ENCODE measurements at regions not wholly inside any gene's neighbourhood (a gene's known extent, or its start where the extent isn't known, plus 50 kb on each side); places are given as distances from the start of the nearest gene placed in this dataset.

DNA sequence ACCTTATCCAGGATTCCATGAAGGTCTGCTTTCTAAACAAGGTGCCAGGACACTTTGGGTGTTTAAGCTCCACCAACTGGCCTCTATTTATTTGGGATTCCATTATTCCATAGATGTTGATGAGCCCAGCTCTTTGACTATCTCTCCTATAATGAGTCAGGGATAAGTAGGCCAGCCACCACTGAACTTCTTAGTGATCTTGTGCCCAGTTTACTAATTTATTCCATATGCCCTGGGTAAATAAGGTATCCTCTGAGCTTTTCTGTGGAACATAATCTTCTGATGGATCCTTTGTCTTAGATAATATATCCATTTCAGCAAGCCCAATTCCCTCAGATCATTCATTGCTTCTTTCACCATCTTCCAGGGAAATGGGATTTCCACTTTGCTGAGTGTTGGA lies 535.0 kb downstream of the FOXG1 start:
- no peak for DNase-seq

DNA sequence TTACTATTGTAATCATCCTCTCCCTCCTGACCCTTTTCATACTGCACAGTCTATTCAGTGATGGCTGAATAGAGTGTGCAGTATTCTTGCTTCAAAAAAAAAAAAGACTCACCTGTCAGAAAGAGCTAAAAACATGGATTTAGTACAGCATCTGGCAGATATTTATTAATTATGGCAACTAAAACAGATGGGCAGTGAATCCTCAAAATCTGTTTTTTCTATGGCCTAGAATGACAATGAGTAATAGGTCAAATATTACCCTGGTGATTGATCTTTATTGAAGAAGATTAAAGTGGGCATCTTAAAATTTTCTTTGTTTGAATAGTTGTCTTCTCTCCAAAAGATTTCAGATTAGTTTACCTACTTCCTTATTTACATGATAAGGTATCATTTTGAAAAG lies 543.6 kb downstream of the FOXG1 start:
- DNase-seq: no peak

DNA sequence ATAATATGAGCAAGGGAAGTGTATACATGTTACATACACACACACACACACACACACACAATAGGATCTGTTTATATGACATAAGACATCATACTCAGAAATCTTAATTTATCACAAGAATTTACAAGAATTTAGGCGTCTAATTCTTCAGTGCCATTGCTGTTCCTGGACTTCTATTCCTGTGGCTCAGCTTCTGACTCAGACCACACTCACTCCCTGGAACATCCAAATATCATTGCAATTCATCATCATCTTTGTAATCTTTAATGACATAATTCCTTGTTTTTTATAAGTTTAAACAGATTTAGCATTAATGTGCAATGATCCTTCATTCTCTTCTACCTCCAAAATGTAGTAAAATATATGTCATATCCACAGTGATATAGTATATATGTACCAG lies 544.2 kb downstream of the FOXG1 start:
- DNase-seq: no peak

DNA sequence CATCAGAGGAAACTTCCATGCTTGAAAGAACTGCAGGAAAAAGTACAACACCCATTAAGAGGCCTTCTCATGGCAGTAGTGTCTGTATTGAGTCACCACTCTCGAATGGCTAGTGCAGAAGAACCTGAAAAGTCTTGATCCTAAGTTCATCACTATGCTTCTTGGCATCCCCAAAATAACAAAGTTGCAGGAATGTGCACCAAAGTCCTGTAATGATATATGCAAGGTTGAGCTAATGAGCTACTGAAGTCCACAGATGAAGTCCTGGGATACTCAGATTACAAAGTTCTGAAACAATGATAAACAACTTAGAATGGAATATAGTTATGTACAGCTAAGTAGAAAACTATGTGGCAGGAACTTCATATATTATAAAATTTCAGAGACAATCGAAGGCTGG lies 545.4 kb downstream of the FOXG1 start:
- no peak for DNase-seq

DNA sequence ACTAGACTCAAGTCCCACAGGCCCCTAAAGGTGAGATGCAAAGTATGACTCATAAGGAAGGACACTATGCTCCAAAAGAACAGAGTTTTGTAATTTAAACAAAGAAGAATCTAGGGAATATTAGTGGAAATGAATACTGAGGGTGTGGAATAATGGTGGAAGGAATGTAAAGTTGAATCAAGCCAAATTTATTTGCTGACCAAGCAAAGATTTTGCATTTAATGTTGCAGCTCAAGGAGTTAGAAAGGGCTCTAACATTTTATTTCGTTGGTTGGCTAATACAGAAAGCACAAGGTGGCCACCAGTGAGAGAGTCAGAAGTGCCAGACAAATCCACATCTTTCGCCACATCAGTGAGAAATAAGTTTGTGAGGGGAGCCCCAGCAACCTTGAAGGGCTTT lies 550.3 kb downstream of the FOXG1 start:
- no peak for DNase-seq

DNA sequence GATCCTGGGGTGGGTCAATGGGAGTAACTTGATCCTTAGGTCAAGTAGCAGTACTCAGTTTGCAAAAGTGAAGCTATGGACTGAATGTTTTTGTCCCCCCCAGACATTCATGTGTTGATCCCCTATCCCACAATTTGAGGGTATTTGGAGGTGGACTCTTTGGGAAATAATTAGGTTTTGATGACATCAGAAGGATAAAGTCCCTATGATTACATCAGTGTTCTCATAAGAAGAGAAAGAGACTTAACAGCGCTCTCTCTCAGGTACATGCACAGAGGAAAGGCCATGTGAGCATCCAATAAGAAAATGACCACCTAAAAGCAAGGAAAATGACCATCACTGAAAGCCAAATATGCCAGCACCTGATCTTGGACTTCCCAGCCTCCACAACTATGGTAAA lies 550.8 kb downstream of the FOXG1 start:
- DNase-seq: no peak

DNA sequence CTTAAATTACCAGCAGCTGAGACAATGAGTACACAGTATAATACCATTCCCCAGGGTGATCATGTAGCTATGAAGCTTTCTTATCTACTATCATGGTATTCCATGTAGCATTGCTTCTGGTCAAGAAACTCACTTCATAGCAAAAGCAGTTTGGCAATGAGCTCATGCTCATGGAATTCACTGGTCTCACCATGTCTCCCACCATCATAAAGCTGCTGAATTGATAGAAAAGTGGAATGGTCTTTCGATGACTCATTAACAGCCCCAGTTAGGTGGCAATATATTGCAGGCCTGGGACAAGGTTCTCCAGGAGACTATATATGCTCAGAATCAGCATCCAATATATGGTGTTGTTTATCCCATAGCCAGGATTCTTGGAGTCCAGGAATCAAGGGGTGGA lies 553.7 kb downstream of the FOXG1 start:
- DNase-seq: no peak

DNA sequence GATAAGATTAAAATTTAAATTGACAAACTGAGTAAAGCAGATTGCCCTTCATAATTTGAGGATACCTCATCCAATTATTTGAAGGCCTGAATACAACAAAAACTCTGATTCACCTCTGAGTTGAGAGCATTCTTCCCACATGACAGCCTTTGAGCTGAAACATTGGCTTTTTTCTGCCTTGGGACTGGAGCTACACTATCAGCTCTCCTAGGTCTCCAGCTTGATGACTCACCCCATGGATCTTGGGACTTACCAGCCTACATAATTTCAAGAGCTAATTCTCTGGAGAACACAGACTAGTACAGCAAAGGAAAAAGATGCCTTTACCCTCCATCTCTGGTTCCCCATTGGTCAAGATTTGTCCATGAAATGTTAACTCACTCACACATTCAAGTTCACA lies 555.1 kb downstream of the FOXG1 start:
- DNase-seq: no peak

DNA sequence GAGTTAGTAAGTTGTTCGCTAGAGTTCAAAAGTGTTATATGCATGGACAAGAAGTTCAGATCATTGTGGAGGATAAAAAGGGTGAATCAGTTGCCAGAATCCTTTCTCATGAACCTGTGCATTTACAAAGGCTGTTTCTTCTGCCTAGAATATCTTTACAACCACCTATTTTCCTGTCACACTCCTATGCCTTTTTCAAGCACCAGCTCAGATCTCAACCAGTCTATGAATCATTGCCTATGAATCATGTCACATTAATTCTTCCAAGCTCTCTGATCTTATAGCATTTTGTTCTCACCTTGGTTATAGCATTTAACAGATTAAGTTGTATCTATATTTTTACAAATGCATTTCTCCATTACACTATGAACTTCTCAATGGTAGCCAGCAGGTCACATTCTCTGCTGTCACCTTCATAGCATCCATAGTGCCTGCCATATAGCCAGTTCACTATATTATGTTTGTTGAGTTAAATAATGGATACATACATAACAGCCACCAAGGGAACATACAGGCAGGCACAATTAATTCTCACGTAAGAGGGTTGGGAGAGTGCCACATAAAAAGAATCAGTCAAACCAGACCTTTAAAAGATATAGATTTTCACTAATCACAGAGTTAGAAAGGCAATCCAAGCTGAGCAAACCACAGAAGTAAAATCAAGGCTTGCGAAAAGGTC lies 573.0 kb downstream of the FOXG1 start:
- DNase-seq: no peak

DNA sequence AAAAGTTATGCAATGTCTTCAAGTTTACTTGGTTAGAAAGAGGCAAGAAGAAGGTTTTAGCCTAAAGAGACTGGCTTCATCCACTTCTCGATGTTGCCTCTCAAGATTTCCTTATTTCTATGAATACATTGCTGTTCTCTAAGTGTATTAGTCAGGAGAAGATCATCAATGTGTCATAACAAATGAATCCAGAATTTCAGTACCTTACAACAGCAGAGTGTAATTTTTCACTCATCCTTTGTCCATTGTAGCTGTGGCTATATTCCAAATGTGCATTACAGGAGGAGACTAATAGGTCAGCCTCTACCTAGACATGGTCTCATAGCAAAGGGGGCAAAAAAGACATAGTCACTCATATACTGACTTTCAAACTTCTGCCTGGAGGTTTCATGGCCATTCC lies 579.1 kb downstream of the PRKD1 start:
- no peak for DNase-seq

DNA sequence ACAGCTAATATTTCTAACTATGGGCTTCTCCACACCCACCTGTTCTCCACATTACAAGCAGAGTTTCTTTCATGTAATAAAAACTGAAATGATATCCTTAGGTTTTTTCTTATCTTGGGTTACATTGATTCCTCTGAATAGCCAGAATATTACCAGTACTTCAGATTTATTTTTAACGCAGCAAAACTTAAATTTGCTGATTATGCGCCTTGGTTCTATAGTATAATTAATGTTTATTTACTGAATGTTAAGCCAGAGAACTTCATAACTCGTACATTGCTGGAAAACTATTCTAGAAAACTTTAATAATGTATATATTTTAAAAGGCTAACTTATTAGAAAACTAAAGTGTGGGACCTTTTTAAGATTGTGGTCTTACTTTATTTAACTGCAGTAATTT lies 577.2 kb downstream of the PRKD1 start:
- no peak for DNase-seq

DNA sequence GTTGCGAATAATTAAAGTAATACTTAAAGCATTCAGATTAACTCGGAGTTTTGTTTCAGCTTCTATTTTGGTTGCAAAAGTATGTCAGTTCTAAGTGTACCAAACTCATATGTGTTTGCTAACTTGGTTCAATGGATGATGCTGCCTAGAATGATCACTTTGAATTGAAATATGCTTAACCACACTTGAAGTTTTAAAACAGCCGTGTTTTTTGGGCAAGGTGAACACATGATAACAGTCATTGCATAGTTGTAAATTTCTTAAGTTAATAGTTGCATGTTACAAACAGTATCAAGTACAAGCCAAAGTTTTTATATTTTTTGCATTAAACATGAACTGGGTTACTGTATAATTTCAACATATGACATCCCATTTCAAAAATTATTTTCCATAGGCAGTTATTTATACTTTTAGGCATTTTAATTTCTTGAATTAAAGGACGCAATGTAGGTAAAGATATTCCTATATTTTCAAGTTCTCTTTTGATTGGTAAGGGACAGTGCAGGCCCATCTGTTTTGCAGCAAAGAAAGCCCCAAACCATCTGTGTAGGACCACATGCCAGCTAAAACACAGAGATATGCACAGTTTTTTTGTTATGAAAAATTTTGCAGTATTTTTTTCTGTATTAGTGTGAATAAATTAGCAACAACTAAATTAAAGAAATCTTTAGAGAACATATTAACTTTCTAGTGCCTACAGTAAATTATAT lies 575.5 kb downstream of the PRKD1 start:
- no peak for DNase-seq

DNA sequence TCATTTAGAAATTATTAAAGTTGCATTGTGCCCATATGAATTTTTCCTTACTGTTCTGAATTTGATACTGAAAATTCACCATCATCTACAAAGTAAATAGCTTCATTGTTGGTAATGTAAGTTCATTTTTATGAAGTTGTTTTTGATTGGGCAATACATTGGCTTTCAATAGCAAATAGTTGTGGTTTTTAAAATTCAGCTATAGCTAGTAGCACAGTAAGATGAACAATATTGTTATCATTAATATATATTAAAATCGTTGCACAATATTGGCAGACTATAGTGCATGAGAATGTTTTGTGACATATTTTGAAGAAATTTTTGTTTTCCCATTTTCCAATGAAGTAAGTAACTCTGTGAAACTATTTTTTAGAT lies 575.0 kb downstream of the PRKD1 start:
- DNase-seq: no peak

DNA sequence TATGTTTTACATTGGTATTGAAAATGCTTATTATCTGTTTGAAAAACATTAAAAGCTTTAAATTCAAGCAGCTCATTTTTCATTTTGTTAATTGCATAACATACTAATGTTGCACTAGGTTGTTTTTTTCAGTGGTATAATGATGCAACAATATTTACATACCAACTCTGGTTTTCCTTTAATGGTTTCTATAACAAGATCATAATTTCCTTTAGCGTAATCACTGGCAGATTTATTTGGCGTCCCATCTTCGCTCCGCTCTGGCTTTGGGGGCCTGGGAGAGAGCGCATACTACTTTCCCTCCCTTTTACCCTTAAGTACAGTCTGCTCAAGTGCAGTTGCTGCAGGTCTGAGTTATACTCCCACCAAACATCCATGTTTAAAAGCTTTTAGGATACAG lies 574.1 kb downstream of the PRKD1 start:
- no peak for DNase-seq

DNA sequence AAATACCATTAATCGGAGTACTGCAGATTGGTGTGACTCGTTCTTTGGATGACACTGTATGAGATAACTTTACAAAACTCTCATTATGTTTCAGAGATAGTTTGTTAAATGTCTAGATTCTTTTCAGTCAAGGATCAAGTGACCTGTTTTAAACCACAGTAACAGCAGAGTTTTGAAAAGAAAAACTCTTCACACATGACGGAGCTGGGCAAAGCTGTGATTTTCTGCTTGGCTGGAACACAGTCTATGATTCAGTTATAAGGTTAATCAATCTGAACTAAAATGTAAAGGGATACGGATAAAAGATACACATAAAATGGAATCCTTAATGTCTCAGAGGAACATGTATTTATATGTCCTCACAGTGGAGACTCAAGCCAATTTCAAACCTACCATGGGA lies 573.2 kb downstream of the PRKD1 start:
- DNase-seq: no peak

DNA sequence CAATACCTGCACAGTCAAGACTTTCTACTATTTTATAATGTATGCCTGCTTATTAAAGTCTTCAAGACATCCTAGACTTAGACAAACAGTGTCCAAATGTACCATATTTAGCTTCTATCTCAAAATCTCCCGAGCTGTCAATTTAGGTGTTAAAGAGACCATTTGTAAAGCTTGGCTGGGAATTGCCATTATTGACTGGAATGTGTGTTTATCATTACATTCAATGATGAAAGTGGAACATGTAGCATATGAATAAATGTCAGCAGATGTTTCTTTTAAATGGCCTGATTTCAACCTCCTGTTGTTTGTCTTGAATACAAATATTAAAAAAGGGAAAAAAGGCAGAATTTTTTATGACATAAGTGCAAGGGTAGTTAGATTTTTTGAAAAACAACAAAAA lies 572.3 kb downstream of the PRKD1 start:
- no peak for DNase-seq

DNA sequence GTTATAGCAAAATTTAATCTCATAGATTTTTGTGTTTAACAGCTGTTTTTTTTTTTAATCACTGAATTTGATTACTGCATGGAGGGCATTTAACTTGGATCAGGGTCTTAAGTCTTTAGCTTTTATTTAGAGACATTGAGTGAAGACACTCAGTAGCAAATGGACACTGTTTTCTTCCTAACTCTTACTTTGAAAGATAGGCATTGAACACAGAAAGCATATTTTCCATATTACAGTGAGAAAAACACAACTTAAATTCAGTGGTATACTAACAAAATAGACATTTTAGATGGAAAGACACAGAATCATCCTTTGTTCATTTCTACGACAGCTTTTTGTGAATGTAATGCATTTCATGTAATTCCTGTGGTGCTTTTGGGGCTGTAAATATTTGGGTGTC lies 571.8 kb downstream of the PRKD1 start:
- DNase-seq: no peak

DNA sequence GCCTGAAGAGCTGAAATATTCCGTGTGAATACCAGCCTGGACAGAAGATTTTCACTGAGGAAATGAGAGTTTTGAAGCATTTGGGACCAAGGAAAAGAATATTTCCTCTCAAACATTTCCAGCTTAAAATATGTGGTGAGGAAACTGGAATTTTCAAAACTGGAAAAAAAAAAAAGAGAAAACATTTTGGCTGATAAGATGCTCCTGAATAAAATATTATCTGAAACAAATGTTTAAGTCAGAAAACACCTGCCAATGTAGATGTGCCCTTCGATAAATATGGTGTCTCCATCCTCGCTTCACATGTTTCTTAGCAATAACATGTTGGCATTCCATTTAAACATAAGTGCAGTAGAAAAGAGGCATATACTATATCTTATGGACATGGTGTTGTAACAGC lies 567.0 kb downstream of the PRKD1 start:
- no peak for DNase-seq

DNA sequence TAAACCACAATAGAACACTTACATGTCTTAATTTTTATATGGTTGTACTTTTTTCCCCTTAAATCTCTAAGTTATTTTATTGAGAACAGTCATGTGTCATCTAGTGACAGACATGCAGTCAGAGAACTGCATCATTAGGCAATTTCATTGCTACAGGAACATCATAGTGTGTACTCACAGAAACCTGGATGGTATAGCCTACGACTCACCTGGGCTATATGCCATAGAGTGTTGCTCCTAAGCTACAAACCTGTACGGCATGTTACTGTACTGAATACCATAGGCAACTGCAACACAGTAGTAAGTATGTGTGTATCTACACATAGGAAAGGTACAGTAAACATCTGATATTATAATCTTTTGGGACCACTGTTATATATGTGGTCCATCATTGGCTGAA lies 557.6 kb downstream of the PRKD1 start:
- DNase-seq: no peak

DNA sequence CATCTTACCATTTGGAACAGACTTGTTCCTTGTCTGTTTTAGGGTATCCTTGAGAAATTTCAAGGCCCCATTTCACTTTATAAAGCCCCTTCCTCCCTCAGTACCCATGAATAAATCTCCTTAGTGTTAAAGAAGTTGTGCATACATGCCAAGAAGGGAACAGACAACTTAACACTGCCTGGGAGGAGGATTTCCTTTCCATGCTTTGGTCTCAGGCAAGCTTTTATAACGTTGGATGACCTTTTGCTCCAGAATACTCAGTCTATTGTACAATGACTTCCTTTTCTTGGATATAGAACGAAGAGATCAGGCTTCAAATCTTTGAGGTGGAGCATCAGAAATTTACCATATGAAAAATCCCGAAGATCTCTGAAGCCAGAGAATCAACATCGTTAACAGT lies 551.4 kb downstream of the PRKD1 start:
- DNase-seq: no peak

DNA sequence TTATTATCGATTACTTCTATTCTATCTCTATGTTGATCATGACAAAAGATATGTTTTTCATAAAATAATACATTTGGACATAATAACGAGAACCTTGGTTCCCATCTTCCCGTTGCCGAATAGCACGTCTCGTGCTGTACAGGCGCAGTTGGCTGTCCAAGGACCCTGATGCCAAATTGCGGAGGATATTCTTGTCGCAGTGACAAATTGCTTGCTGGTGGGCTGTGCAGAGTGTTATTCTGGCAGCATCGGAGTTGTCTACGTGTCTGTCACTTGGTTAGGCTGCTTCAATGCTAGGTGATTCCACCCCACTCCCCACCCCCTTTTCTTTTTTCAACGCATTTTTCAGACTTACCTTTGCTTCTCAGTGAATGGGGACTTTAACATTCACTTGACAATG lies 546.8 kb downstream of the PRKD1 start:
- DNase-seq: no peak

DNA sequence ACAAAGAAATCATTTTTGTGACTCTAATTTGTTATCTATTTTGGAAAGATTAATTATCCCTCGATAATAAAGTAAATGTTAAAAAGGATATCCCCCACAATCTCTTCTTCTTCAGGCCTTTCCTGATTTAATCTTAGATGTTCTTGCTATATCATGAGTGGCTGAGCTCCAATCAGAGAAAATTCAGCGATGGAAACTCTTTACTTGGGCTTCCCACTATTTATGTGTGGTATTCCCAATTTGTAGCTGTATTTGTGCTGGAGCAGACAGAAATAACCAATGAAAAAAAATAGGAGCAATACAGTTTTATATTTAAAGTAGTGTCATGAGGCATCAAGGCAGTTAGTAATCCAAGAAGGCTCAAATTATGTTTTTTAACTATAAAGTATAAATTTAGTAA lies 539.1 kb downstream of the PRKD1 start:
- no peak for DNase-seq

DNA sequence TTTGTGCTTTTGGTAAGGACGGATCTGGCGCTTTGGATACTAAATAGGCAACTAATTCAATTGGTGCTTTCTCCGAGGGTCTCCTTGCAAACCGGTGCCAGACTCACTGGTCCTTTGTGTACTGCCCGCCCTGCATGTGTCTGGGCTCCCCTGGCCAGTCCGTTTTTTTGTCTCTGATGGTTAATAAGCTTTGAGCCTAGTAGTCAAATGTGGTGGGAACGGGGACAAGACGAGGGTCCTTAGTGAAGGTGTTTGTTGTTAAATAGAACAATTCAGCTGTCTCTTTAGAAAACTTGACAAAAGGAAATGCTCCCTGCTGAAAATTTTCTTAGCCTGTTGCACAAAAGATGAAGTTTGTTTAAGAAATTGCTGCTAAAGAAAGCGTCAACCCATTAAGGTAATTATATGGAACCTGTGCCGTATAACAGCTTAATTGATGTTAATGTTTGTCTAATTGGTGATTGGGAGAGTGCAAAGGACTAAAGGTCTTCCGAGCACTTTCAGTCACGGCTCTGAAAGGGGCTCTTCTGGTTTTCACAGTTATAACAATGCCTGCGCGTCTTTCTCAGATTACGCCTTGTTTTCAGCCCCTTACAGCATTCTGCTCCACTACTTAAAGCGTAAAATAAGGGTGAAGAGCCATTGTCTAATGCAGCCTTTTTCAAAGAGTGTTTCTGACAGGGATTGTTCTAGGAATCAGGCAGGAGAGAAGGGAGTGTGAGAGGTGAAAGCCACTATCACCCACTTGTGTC lies 537.4 kb downstream of the PRKD1 start:
- DNase-seq: peak; percentile 94

DNA sequence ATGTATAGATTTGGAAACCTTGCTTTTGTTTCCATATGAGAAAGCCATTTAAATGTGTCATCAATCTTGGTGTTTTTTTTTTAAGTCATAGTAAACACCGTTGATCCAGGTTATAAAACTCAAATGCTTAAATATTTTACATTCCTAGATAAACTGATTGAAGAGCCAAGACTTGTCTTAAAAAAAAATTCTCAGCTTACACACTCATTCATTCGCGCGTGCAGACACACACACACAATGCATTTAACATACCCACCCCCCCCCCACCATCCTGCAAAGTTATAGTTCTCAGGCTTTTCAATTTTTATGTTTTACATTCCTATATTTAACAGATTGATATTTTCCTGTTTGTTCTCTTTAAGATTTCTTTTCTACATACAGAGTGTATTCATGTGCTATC lies 536.4 kb downstream of the PRKD1 start:
- DNase-seq: no peak

DNA sequence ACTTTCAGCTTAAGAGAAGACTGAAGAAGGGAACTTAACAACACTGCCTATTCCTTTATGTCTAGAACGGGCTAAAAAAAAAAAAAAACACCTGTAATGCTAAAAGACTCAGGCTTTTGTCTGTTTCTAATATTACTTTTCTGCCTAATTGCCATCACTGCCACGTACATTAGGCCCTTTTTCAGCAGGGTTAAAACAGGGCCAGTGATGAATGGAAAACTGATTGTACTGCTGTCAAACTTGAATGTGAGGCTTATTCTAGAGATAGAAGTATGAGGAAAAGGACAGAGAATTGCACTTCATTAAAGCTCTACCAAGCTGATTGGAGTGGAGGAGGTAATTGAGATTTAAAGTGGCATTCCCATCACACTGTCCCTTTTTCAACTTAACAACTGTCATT lies 535.8 kb downstream of the PRKD1 start:
- DNase-seq: no peak
